IgD-negative memory B cell (primary cell): ENCODE measurements at regions not wholly inside any gene's neighbourhood (a gene's known extent, or its start where the extent isn't known, plus 50 kb on each side); places are given as distances from the start of the nearest gene placed in this dataset.

ENCODE experiments used
- H3K27ac Mint-ChIP-seq, 3 donors: one replicate each; pipeline ENCODE4 v1.8.0; 2020 to 2022; ENCODE audit warnings: mild to moderate bottlenecking in 3 of 3, mixed read lengths in 3 of 3, moderate library complexity in 1 of 3
- H3K27me3 Mint-ChIP-seq: one replicate; pipeline ENCODE4 v1.8.0; 2021; ENCODE audit warnings: mixed read lengths
- H3K36me3 Mint-ChIP-seq: one replicate; pipeline ENCODE4 v1.8.0; 2020; ENCODE audit warnings: mild to moderate bottlenecking, mixed read lengths
- H3K4me1 Mint-ChIP-seq, 3 donors: one replicate each; pipeline ENCODE4 v1.8.0; 2020 to 2022; ENCODE audit warnings: mixed read lengths in 3 of 3, mild to moderate bottlenecking in 1 of 3
- H3K4me3 Mint-ChIP-seq, 4 donors: one replicate each; pipeline ENCODE4 v1.8.0; 2020 to 2022; ENCODE audit warnings: mild to moderate bottlenecking in 4 of 4, mixed read lengths in 4 of 4, moderate library complexity in 3 of 4
- H3K9me3 Mint-ChIP-seq, 3 donors: one replicate each; pipeline ENCODE4 v1.8.0; 2020 to 2021; ENCODE audit warnings: mixed read lengths in 3 of 3, mild to moderate bottlenecking in 1 of 3

GRCh38 chr2:18907508-18907907 is 318.1 kb upstream of the NT5C1B start:
- peaks cover 5% of the 10 kb centered on the region for H3K27me3 Mint-ChIP-seq
- H3K36me3 Mint-ChIP-seq = peaks cover 2% of the 10 kb centered on the region
- H3K9me3 Mint-ChIP-seq = peaks cover 1 to 7% (median 2%) of the 10 kb centered on the region in 3 donors
- no peak overlapping the region for H3K4me3 Mint-ChIP-seq
- no peak overlapping the region for H3K27ac Mint-ChIP-seq
- peaks cover 7 to 15% (median 11%) of the 10 kb centered on the region in 3 donors for H3K4me1 Mint-ChIP-seq

GRCh38 chr2:18903750-18904149 is 314.4 kb upstream of the NT5C1B start:
- peaks cover 1 to 7% (median 6%) of the 10 kb centered on the region in 3 donors for H3K9me3 Mint-ChIP-seq
- H3K27me3 Mint-ChIP-seq = peaks cover 8% of the 10 kb centered on the region
- no peak overlapping the region for H3K27ac Mint-ChIP-seq
- H3K36me3 Mint-ChIP-seq = peaks cover 2% of the 10 kb centered on the region
- H3K4me3 Mint-ChIP-seq = peak overlapping the region in 1 of 4 donors; percentile 46
- peaks cover 7 to 17% (median 11%) of the 10 kb centered on the region in 3 donors for H3K4me1 Mint-ChIP-seq

GRCh38 chr2:18901242-18901641 is 311.9 kb upstream of the NT5C1B start:
- Mint-ChIP-seq H3K4me1 (peaks cover 2 to 17% (median 11%) of the 10 kb centered on the region in 3 donors), H3K9me3 (peaks cover 1 to 7% (median 7%) of the 10 kb centered on the region in 3 donors), H3K27ac (no peak overlapping the region), H3K4me3 (no peak overlapping the region), H3K27me3 (peaks cover 3% of the 10 kb centered on the region), H3K36me3 (no peaks in the 10 kb centered on the region)

GRCh38 chr2:18900691-18901141 is 311.3 kb upstream of the NT5C1B start:
- peaks cover 2 to 17% (median 11%) of the 10 kb centered on the region in 3 donors for H3K4me1 Mint-ChIP-seq
- H3K27me3 Mint-ChIP-seq = peaks cover 3% of the 10 kb centered on the region
- H3K36me3 Mint-ChIP-seq = no peaks in the 10 kb centered on the region
- H3K9me3 Mint-ChIP-seq = peaks cover 0 to 7% (median 4%) of the 10 kb centered on the region in 3 donors
- H3K27ac Mint-ChIP-seq = no peak overlapping the region
- no peak overlapping the region for H3K4me3 Mint-ChIP-seq

- Mint-ChIP-seq H3K4me1 (peaks cover 2 to 17% (median 11%) of the 10 kb centered on the region in 3 donors), H3K4me3 (no peak overlapping the region), H3K9me3 (peaks cover 0 to 5% (median 0%) of the 10 kb centered on the region in 3 donors), H3K27me3 (peaks cover 3% of the 10 kb centered on the region), H3K27ac (peak overlapping the region in 1 of 3 donors; percentile 55), H3K36me3 (no peaks in the 10 kb centered on the region)
Observed at GRCh38 chr2:18899725-18900124, 310.4 kb upstream of the NT5C1B start.

GRCh38 chr2:18898271-18898670 is 308.9 kb upstream of the NT5C1B start:
- H3K4me3 Mint-ChIP-seq = no peak overlapping the region

GRCh38 chr2:18896125-18896764 is 306.9 kb upstream of the NT5C1B start:
- Mint-ChIP-seq H3K27me3 (peaks cover 3% of the 10 kb centered on the region), H3K27ac (no peak overlapping the region), H3K9me3 (peaks cover 0 to 5% (median 0%) of the 10 kb centered on the region in 3 donors), H3K36me3 (no peaks in the 10 kb centered on the region), H3K4me1 (no peaks in the 10 kb centered on the region), H3K4me3 (no peak overlapping the region)

More at GRCh38 chr2:18898271-18898670, 308.9 kb upstream of the NT5C1B start:
- Mint-ChIP-seq H3K27ac (no peak overlapping the region), H3K27me3 (peaks cover 3% of the 10 kb centered on the region), H3K4me1 (peaks cover 0 to 5% (median 0%) of the 10 kb centered on the region in 3 donors), H3K9me3 (peaks cover 0 to 5% (median 0%) of the 10 kb centered on the region in 3 donors), H3K36me3 (no peaks in the 10 kb centered on the region)

- Mint-ChIP-seq H3K9me3 (no peaks in the 10 kb centered on the region), H3K27ac (no peak overlapping the region), H3K4me1 (no peaks in the 10 kb centered on the region), H3K36me3 (no peaks in the 10 kb centered on the region), H3K27me3 (no peaks in the 10 kb centered on the region), H3K4me3 (no peak overlapping the region)
Observed at GRCh38 chr2:18891600-18892345, 302.4 kb upstream of the NT5C1B start.

- H3K27me3 Mint-ChIP-seq = no peaks in the 10 kb centered on the region
- H3K4me3 Mint-ChIP-seq = no peak overlapping the region
- no peak overlapping the region for H3K27ac Mint-ChIP-seq
- no peaks in the 10 kb centered on the region for H3K9me3 Mint-ChIP-seq
- no peaks in the 10 kb centered on the region for H3K36me3 Mint-ChIP-seq
- no peaks in the 10 kb centered on the region for H3K4me1 Mint-ChIP-seq
Observed at GRCh38 chr2:18889565-18890332, 300.4 kb upstream of the NT5C1B start.

GRCh38 chr2:18885457-18885856 is 296.1 kb upstream of the NT5C1B start:
- H3K27ac Mint-ChIP-seq = no peak overlapping the region
- H3K27me3 Mint-ChIP-seq = no peaks in the 10 kb centered on the region
- H3K4me3 Mint-ChIP-seq = no peak overlapping the region

GRCh38 chr2:18883616-18884456 is 294.5 kb upstream of the NT5C1B start:
- no peaks in the 10 kb centered on the region for H3K4me1 Mint-ChIP-seq
- no peaks in the 10 kb centered on the region for H3K27me3 Mint-ChIP-seq
- no peaks in the 10 kb centered on the region for H3K36me3 Mint-ChIP-seq

More at GRCh38 chr2:18885457-18885856, 296.1 kb upstream of the NT5C1B start:
- H3K9me3 Mint-ChIP-seq = no peaks in the 10 kb centered on the region
- H3K4me1 Mint-ChIP-seq = no peaks in the 10 kb centered on the region
- no peaks in the 10 kb centered on the region for H3K36me3 Mint-ChIP-seq

GRCh38 chr2:18871430-18871829 is 282.1 kb upstream of the NT5C1B start:
- H3K27me3 Mint-ChIP-seq = no peaks in the 10 kb centered on the region
- peaks cover 0 to 5% (median 0%) of the 10 kb centered on the region in 3 donors for H3K9me3 Mint-ChIP-seq
- H3K4me3 Mint-ChIP-seq = no peak overlapping the region
- no peak overlapping the region for H3K27ac Mint-ChIP-seq
- H3K4me1 Mint-ChIP-seq = no peaks in the 10 kb centered on the region
- H3K36me3 Mint-ChIP-seq = no peaks in the 10 kb centered on the region

More at GRCh38 chr2:18883616-18884456, 294.5 kb upstream of the NT5C1B start:
- Mint-ChIP-seq H3K9me3 (no peaks in the 10 kb centered on the region), H3K27ac (no peak overlapping the region), H3K4me3 (no peak overlapping the region)

- no peak overlapping the region for H3K4me3 Mint-ChIP-seq
- H3K36me3 Mint-ChIP-seq = no peaks in the 10 kb centered on the region
- H3K9me3 Mint-ChIP-seq = peaks cover 0 to 5% (median 0%) of the 10 kb centered on the region in 3 donors
- H3K4me1 Mint-ChIP-seq = no peaks in the 10 kb centered on the region
- H3K27ac Mint-ChIP-seq = no peak overlapping the region
- no peaks in the 10 kb centered on the region for H3K27me3 Mint-ChIP-seq
Observed at GRCh38 chr2:18870307-18870706, 280.9 kb upstream of the NT5C1B start.

- Mint-ChIP-seq H3K9me3 (peaks cover 0 to 6% (median 5%) of the 10 kb centered on the region in 3 donors), H3K4me1 (no peaks in the 10 kb centered on the region), H3K36me3 (no peaks in the 10 kb centered on the region), H3K27me3 (peaks cover 5% of the 10 kb centered on the region), H3K27ac (no peak overlapping the region), H3K4me3 (no peak overlapping the region)
Observed at GRCh38 chr2:18861951-18862350, 272.6 kb upstream of the NT5C1B start.
